CD4-positive, alpha-beta memory T cell (primary cell): ENCODE measurements at regions not wholly inside any gene's neighbourhood (a gene's known extent, or its start where the extent isn't known, plus 50 kb on each side); places are given as distances from the start of the nearest gene placed in this dataset.
A peak's percentile ranks its signal among the peaks of the same experiment; 100 is the strongest.

Experiments
- CTCF ChIA-PET: fragments of 350-600 bp; sonication (Branson Sonifier 250); formaldehyde crosslinking; loops from one replicate; lab custom pipeline; 2021; ENCODE audit warnings: inconsistent platforms; ENCODE audit not compliant: partially characterized antibody; lab: Charles Lee
- POLR2A ChIA-PET: fragments of 350-600 bp; sonication (Branson Sonifier 250); formaldehyde crosslinking; loops from one replicate; lab custom pipeline; 2021; ENCODE audit not compliant: partially characterized antibody; lab: Charles Lee
- DNase-seq, 5 donors: peaks; one replicate each; pipeline versions ENCODE4 v3.0.0 to v3.0.0-alpha.2; 2020 to 2022; ENCODE audit warnings: mixed read lengths in 1 of 5
- H3K27ac ChIP-seq: one replicate; pipeline ENCODE4 v1.7.0; 2013; ENCODE audit warnings: low read depth, low read length
- H3K27me3 ChIP-seq: 2 replicates; pipeline ENCODE4 v1.7.0; 2013; ENCODE audit warnings: mild to moderate bottlenecking, low read length, moderate library complexity; ENCODE audit not compliant: insufficient read depth
- H3K36me3 ChIP-seq: 2 replicates; pipeline ENCODE4 v1.7.0; 2013; ENCODE audit warnings: mild to moderate bottlenecking, low read length, moderate library complexity; ENCODE audit not compliant: insufficient read depth
- H3K4me1 ChIP-seq: 2 replicates; pipeline ENCODE4 v1.7.0; 2013; ENCODE audit warnings: mild to moderate bottlenecking, low read length, moderate library complexity; ENCODE audit not compliant: insufficient read depth
- H3K4me3 ChIP-seq, 2 donors: one replicate each; pipeline ENCODE4 v1.7.0; 2013; ENCODE audit warnings: low read length in 2 of 2, mild to moderate bottlenecking in 1 of 2
- H3K9me3 ChIP-seq, 2 donors: one replicate each; pipeline ENCODE4 v1.7.0; 2013; ENCODE audit warnings: low read length in 2 of 2, control low read depth in 1 of 2; ENCODE audit not compliant: control insufficient read depth in 1 of 2
- H3K27ac Mint-ChIP-seq, 7 donors: one replicate each; pipeline ENCODE4 v1.8.0; 2020 to 2021; ENCODE audit warnings: mixed read lengths in 7 of 7, mild to moderate bottlenecking in 6 of 7, inconsistent platforms in 3 of 7, moderate library complexity in 3 of 7
- H3K27me3 Mint-ChIP-seq, 2 donors: one replicate each; pipeline ENCODE4 v1.8.0; 2020 to 2021; ENCODE audit warnings: mixed read lengths in 2 of 2
- H3K36me3 Mint-ChIP-seq, 2 donors: one replicate each; pipeline ENCODE4 v1.8.0; 2020 to 2021; ENCODE audit warnings: mixed read lengths in 2 of 2, inconsistent platforms in 1 of 2, mild to moderate bottlenecking in 1 of 2
- H3K4me1 Mint-ChIP-seq, 4 donors: one replicate each; pipeline ENCODE4 v1.8.0; 2020 to 2021; ENCODE audit warnings: mixed read lengths in 4 of 4, mild to moderate bottlenecking in 1 of 4
- H3K4me3 Mint-ChIP-seq, 8 donors: one replicate each; pipeline ENCODE4 v1.8.0; 2020 to 2021; ENCODE audit warnings: mixed read lengths in 8 of 8, mild to moderate bottlenecking in 7 of 8, moderate library complexity in 6 of 8, inconsistent platforms in 3 of 8
- H3K9me3 Mint-ChIP-seq, 8 donors: one replicate each; pipeline ENCODE4 v1.8.0; 2020 to 2021; ENCODE audit warnings: mixed read lengths in 8 of 8, mild to moderate bottlenecking in 5 of 8, inconsistent platforms in 3 of 8, moderate library complexity in 1 of 8
- intact Hi-C: fragments of 100-400 bp; cut with micrococcal nuclease; formaldehyde crosslinking; loops from one replicate; pipeline ENCODE4 v1.15.1; 2023

DNA sequence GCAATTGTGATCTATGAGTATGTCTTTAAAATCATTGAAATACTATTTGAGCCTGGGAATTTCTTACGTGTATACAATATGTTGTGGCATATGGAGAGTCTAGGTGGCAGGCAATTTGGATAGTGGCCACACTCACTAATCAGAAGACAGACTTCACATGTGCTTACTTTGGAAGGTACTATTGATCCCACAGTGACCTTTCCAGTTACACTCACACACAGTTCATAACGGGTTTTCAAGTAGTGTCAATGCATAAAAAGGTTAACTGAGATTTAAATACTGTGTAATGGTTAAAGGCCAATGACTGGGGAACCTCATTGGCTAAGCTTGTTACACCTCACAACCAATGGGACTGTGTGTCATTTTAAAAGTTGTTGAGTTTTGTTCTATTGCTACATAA, 783.2 kb downstream of the RPA4 start:
- Histone ChIP-seq H3K4me1 (no peaks in the 10 kb centered on the region), H3K27me3 (no peaks in the 10 kb centered on the region), H3K9me3 (no peaks in the 10 kb centered on the region), H3K36me3 (no peaks in the 10 kb centered on the region), H3K4me3 (no peak overlapping the region), H3K27ac (no peak overlapping the region)
- CTCF ChIA-PET, result no interaction called here
- intact Hi-C loops, result no loop called here
- Mint-ChIP-seq H3K27ac (no peak overlapping the region), H3K27me3 (peaks cover 0 to 2% of the 10 kb centered on the region in 2 donors), H3K9me3 (no peaks in the 10 kb centered on the region), H3K4me1 (no peaks in the 10 kb centered on the region), H3K36me3 (no peaks in the 10 kb centered on the region), H3K4me3 (no peak overlapping the region)
- no peak for DNase-seq
- POLR2A ChIA-PET, result no interaction called here

DNA sequence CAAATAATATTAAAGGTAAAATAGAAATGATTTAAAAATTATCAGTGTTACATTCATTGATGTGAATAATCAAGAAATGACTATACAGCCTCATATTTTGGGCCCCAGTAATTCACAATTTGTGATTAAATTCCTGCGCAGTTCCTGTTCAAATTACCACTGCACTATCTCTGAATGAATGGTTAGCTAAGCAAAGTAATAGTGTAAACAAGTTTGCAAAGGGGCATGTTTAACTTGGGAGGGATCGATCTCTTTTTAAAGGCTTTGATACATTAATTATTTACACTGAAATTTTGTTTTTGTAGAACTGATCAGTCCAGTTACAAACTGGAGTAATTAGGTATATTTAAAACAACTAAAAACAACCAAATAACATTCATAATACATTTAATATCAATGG, 784.4 kb downstream of the RPA4 start:
- no peaks in the 10 kb centered on the region for H3K9me3 Mint-ChIP-seq
- Histone ChIP-seq H3K4me3 (no peak overlapping the region), H3K27ac (no peak overlapping the region), H3K4me1 (no peaks in the 10 kb centered on the region), H3K36me3 (no peaks in the 10 kb centered on the region), H3K9me3 (no peaks in the 10 kb centered on the region), H3K27me3 (no peaks in the 10 kb centered on the region)
- peaks cover 0 to 2% of the 10 kb centered on the region in 2 donors for H3K27me3 Mint-ChIP-seq
- H3K4me3 Mint-ChIP-seq, result no peak overlapping the region
- ChIA-PET CTCF (no interaction called here), POLR2A (no interaction called here)
- DNase-seq, result no peak
- intact Hi-C loops, result no loop called here
- no peaks in the 10 kb centered on the region for H3K36me3 Mint-ChIP-seq
- H3K4me1 Mint-ChIP-seq, result no peaks in the 10 kb centered on the region
- H3K27ac Mint-ChIP-seq, result no peak overlapping the region

DNA sequence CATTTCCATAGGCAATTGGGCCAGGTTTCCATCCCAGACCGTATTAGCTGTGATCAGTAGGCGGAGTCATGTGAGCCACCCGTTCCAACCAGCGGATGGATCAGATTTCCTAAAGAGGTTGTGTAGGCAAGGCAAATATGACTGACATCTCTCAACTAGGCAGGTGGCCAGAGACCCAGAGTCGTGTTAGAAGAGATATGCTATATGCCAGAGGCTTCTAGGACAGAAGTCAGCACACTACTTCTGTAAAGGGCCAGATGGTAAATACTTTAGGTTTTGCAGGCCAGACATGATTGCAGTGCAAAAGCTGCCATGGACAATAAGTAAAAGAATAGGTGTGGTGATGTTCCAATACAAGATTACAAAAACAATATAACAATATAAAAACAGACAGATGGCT, 788.4 kb downstream of the RPA4 start:
- Histone ChIP-seq H3K9me3 (no peaks in the 10 kb centered on the region), H3K4me3 (no peak overlapping the region), H3K36me3 (no peaks in the 10 kb centered on the region), H3K4me1 (no peaks in the 10 kb centered on the region), H3K27ac (no peak overlapping the region), H3K27me3 (no peaks in the 10 kb centered on the region)
- Mint-ChIP-seq H3K27ac (no peak overlapping the region), H3K9me3 (no peaks in the 10 kb centered on the region), H3K36me3 (no peaks in the 10 kb centered on the region), H3K4me1 (no peaks in the 10 kb centered on the region), H3K4me3 (no peak overlapping the region), H3K27me3 (peaks cover 0 to 2% of the 10 kb centered on the region in 2 donors)
- ChIA-PET POLR2A (no interaction called here), CTCF (no interaction called here)
- intact Hi-C loops, result no loop called here
- no peak for DNase-seq

DNA sequence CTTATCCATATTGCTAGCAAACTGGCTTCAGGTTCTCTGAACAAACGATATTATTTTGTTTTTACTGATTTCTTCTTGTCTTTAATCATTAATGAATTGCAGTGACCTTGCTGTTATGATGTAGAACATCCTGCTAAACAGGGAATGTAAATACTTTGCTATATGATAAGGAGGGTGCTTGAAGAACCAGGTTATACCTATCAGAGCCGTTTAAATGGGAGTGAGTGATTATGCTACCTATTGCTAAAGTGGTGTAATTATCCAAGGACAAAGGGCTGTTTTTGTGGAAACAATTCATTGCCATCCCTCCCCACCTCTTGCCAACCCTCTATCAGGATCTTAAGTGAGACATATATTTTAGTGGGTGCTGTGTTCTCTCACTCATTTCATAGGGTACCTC, 788.9 kb downstream of the RPA4 start:
- H3K36me3 ChIP-seq, result no peaks in the 10 kb centered on the region
- H3K4me3 Mint-ChIP-seq, result no peak overlapping the region
- H3K27me3 Mint-ChIP-seq, result peaks cover 0 to 2% of the 10 kb centered on the region in 2 donors
- CTCF ChIA-PET, result interaction anchor here (1.0 kb wide), 1 partner anchor 12 kb away, joined by 4 read pairs; no protein-coding TSS in a partner anchor
- POLR2A ChIA-PET, result no interaction called here
- no peaks in the 10 kb centered on the region for H3K4me1 ChIP-seq
- H3K4me3 ChIP-seq, result no peak overlapping the region
- H3K27ac Mint-ChIP-seq, result no peak overlapping the region
- H3K4me1 Mint-ChIP-seq, result no peaks in the 10 kb centered on the region
- no peaks in the 10 kb centered on the region for H3K9me3 Mint-ChIP-seq
- no peak for DNase-seq
- intact Hi-C loops, result no loop called here
- H3K36me3 Mint-ChIP-seq, result no peaks in the 10 kb centered on the region
- no peaks in the 10 kb centered on the region for H3K27me3 ChIP-seq
- H3K27ac ChIP-seq, result no peak overlapping the region
- no peaks in the 10 kb centered on the region for H3K9me3 ChIP-seq

DNA sequence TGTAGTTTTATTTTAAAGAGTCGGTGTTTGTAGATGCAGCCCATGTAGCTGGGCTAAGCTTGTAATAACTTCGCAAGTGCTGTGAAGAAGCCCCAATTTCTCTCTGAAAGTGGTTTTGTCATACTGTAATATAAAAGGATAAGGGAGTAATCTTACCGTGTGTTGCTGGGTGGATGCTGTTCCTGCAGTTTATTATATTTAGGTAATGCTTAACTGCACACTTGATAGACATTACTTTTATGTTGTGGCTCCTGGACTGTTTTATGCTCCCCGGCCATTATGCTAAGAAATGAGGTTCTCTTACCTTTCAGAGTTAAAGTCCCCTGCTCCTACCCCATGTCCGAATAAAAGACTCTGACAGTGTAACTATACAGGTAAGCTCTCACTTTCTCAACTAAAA, 789.4 kb downstream of the RPA4 start:
- Histone ChIP-seq H3K9me3 (no peaks in the 10 kb centered on the region), H3K27me3 (no peaks in the 10 kb centered on the region), H3K27ac (no peak overlapping the region), H3K4me3 (no peak overlapping the region), H3K4me1 (no peaks in the 10 kb centered on the region), H3K36me3 (no peaks in the 10 kb centered on the region)
- CTCF ChIA-PET, result interaction anchor here (1.0 kb wide), 1 partner anchor 12 kb away, joined by 4 read pairs; no protein-coding TSS in a partner anchor
- POLR2A ChIA-PET, result no interaction called here
- H3K4me1 Mint-ChIP-seq, result no peaks in the 10 kb centered on the region
- no peaks in the 10 kb centered on the region for H3K36me3 Mint-ChIP-seq
- no peak overlapping the region for H3K4me3 Mint-ChIP-seq
- H3K27me3 Mint-ChIP-seq, result peaks cover 0 to 2% of the 10 kb centered on the region in 2 donors
- DNase-seq, result no peak
- intact Hi-C loops, result no loop called here
- H3K27ac Mint-ChIP-seq, result no peak overlapping the region
- no peaks in the 10 kb centered on the region for H3K9me3 Mint-ChIP-seq

DNA sequence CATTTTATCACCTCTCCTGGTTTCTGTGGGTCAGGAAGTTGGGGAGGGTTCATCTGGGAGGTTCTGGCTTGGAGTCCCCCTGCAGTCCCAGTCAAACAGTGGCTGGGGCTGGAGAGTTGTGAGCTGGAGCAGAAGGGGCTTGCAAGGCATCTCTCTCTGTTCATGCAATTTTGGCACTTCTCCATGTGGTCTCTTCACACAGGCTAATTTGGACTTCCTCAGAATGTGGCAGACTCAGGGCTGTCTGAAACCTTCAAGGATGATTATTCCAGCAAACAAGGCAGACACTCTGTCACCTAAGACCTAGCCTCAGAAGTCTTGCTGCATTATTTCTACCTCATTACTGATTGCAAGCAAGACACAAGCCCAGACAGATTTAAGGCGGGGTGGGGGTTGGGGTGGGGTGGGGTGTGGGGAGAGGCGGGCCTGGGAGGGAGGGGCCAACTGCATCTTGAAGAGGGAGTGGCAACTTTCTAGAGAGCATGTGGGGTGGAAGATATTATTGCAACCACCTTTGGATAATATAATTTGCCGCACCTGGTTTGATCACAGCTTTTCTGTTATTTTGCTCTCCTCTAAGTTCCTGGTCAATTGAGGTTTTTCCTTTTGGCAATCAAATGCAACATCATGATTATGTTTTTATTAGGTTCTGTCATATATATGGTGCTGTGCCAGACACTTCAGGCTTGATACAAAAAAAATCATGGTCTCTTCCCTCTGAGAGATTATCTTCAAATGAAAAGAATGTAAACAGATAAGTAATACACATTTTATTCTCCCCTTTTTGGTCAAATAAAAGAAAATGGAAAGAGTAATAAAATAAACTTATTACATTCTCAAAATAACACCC, 799.5 kb downstream of the RPA4 start:
- no peaks in the 10 kb centered on the region for H3K9me3 ChIP-seq
- intact Hi-C loops, result no loop called here
- H3K27ac Mint-ChIP-seq, result no peak overlapping the region
- H3K27ac ChIP-seq, result no peak overlapping the region
- CTCF ChIA-PET, result no interaction called here
- H3K9me3 Mint-ChIP-seq, result peaks cover 0 to 2% (median 0%) of the 10 kb centered on the region in 8 donors
- peaks cover 0 to 2% of the 10 kb centered on the region in 2 donors for H3K27me3 Mint-ChIP-seq
- no peaks in the 10 kb centered on the region for H3K36me3 Mint-ChIP-seq
- H3K4me3 ChIP-seq, result no peak overlapping the region
- H3K4me1 ChIP-seq, result no peaks in the 10 kb centered on the region
- POLR2A ChIA-PET, result no interaction called here
- no peak for DNase-seq
- no peaks in the 10 kb centered on the region for H3K4me1 Mint-ChIP-seq
- no peaks in the 10 kb centered on the region for H3K27me3 ChIP-seq
- no peak overlapping the region for H3K4me3 Mint-ChIP-seq
- no peaks in the 10 kb centered on the region for H3K36me3 ChIP-seq

DNA sequence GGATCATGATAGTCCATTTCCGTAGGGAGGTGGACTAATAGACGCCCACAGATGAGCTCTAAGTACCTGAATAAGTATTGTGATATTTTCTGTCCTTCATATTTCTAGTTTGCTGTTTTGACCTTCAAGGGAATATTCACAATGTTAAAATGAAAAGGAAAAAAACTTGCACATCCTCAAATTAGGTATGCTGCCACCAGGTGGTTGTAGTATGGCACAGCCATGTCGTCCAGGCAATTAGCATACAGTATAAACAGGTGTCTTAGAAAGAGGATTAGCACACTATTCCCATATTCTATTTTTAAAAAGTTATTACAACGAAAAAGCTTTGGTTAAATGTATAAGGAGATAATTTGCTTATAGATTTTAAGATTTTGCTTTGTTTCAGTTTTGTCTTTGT, 802.0 kb downstream of the RPA4 start:
- intact Hi-C loops, result no loop called here
- peaks cover 0 to 2% of the 10 kb centered on the region in 2 donors for H3K27me3 Mint-ChIP-seq
- Histone ChIP-seq H3K9me3 (no peaks in the 10 kb centered on the region), H3K4me3 (no peak overlapping the region), H3K27ac (no peak overlapping the region), H3K36me3 (no peaks in the 10 kb centered on the region), H3K27me3 (no peaks in the 10 kb centered on the region), H3K4me1 (no peaks in the 10 kb centered on the region)
- peak in 3 of 5 donors; percentile 3 to 9 (median 6) for DNase-seq
- no peaks in the 10 kb centered on the region for H3K4me1 Mint-ChIP-seq
- CTCF ChIA-PET, result interaction anchor here (0.7 to 1.1 kb wide), 2 partner anchors 912 to 915 kb away, joined by 3 read pairs; no protein-coding TSS in a partner anchor
- no peak overlapping the region for H3K4me3 Mint-ChIP-seq
- no peak overlapping the region for H3K27ac Mint-ChIP-seq
- POLR2A ChIA-PET, result no interaction called here
- H3K36me3 Mint-ChIP-seq, result no peaks in the 10 kb centered on the region
- no peaks in the 10 kb centered on the region for H3K9me3 Mint-ChIP-seq
